ENCODE measurements at regions not wholly inside any gene's neighbourhood (a gene's known extent, or its start where the extent isn't known, plus 50 kb on each side); places are given as distances from the start of the nearest gene placed in this dataset.

- TF ChIP-seq CTCF (IDR thresholded peaks at IDR 0.05): no peak
- TF ChIP-seq POLR2A (IDR thresholded peaks at IDR 0.05): no peak
Observed at GRCh38 chr6:6796818-6797217, 208.3 kb downstream of the LY86 start.

All from uterus (tissue), 2 donors.